ENCODE measurements at regions not wholly inside any gene's neighbourhood (a gene's known extent, or its start where the extent isn't known, plus 50 kb on each side); places are given as distances from the start of the nearest gene placed in this dataset.

- Histone ChIP-seq H3K4me3 (no peak overlapping the region), H3K4me1 (replicated peaks in 1 of 2) (no peaks in the 10 kb centered on the region), H3K36me3 (replicated peaks in 1 of 2) (no peaks in the 10 kb centered on the region), H3K27me3 (no peaks in the 10 kb centered on the region), H3K27ac (peak overlapping the region in 1 of 5 donors; percentile 4), H3K9me3 (replicated peaks in 1 of 3) (no peaks in the 10 kb centered on the region)
- 26 to 45% (median 37%) methylated on average over 5 of the region's 5 CpGs for WGBS, 4 donors
- intact Hi-C loops (cut with DNase I), result no loop called here
- TF ChIP-seq POLR2A (IDR thresholded peaks at IDR 0.05), result no peak
- DNase-seq, result no peak
Measured at GRCh38 chr2:54394392-54394791, 61.7 kb upstream of the SPTBN1 start.

GRCh38 chr2:54396107-54396506 lies 60.0 kb upstream of the SPTBN1 start:
- Histone ChIP-seq H3K9me3 (replicated peaks in 1 of 3) (no peaks in the 10 kb centered on the region), H3K27me3 (no peaks in the 10 kb centered on the region), H3K27ac (no peak overlapping the region), H3K4me1 (replicated peaks in 1 of 2) (no peaks in the 10 kb centered on the region), H3K4me3 (no peak overlapping the region), H3K36me3 (replicated peaks in 1 of 2) (no peaks in the 10 kb centered on the region)
- intact Hi-C loops (cut with DNase I), result no loop called here
- 74 to 87% (median 78%) methylated on average over 7 of the region's 7 CpGs for WGBS, 4 donors
- TF ChIP-seq CTCF (IDR thresholded peaks at IDR 0.05) (no peak), POLR2A (IDR thresholded peaks at IDR 0.05) (no peak)
- no peak for DNase-seq

- H3K9me3 ChIP-seq (replicated peaks in 1 of 3), result no peaks in the 10 kb centered on the region
- H3K27ac ChIP-seq, result no peak overlapping the region
- TF ChIP-seq POLR2A (IDR thresholded peaks at IDR 0.05) (no peak), CTCF (IDR thresholded peaks at IDR 0.05) (no peak)
- no peaks in the 10 kb centered on the region for H3K36me3 ChIP-seq (replicated peaks in 1 of 2)
- DNase-seq, result no peak
- no peak overlapping the region for H3K4me3 ChIP-seq
- 94 to 97% (median 96%) methylated on average over 6 of the region's 6 CpGs for WGBS, 4 donors
- H3K4me1 ChIP-seq (replicated peaks in 1 of 2), result peaks cover 0 to 3% of the 10 kb centered on the region in 2 donors
- intact Hi-C loops (cut with DNase I), result no loop called here
- no peaks in the 10 kb centered on the region for H3K27me3 ChIP-seq
Measured at GRCh38 chr2:54396798-54397197, 59.3 kb upstream of the SPTBN1 start.

GRCh38 chr2:54397426-54397825 lies 58.7 kb upstream of the SPTBN1 start:
- intact Hi-C loops (cut with DNase I), result no loop called here
- no peak overlapping the region for H3K4me3 ChIP-seq
- no peak for DNase-seq
- H3K36me3 ChIP-seq (replicated peaks in 1 of 2), result no peaks in the 10 kb centered on the region
- H3K9me3 ChIP-seq (replicated peaks in 1 of 3), result no peaks in the 10 kb centered on the region
- peaks cover 0 to 9% of the 10 kb centered on the region in 2 donors for H3K4me1 ChIP-seq (replicated peaks in 1 of 2)
- H3K27me3 ChIP-seq, result no peaks in the 10 kb centered on the region
- WGBS, 4 donors, result 63 to 92% (median 69%) methylated on average over 2 of the region's 2 CpGs
- TF ChIP-seq POLR2A (IDR thresholded peaks at IDR 0.05) (no peak), CTCF (IDR thresholded peaks at IDR 0.05) (no peak)
- no peak overlapping the region for H3K27ac ChIP-seq

- no peak for DNase-seq
- intact Hi-C loops (cut with DNase I), result no loop called here
Measured at GRCh38 chr2:54401554-54401953, 54.6 kb upstream of the SPTBN1 start.

More at GRCh38 chr2:54401554-54401953, 54.6 kb upstream of the SPTBN1 start:
- Histone ChIP-seq H3K36me3 (replicated peaks in 1 of 2) (no peaks in the 10 kb centered on the region), H3K4me3 (no peak overlapping the region), H3K9me3 (replicated peaks in 1 of 3) (no peaks in the 10 kb centered on the region), H3K27me3 (no peaks in the 10 kb centered on the region), H3K27ac (peak overlapping the region in 2 of 5 donors; percentile 67 to 79), H3K4me1 (replicated peaks in 1 of 2) (peaks cover 0 to 15% of the 10 kb centered on the region in 2 donors)
- TF ChIP-seq POLR2A (IDR thresholded peaks at IDR 0.05) (no peak), CTCF (IDR thresholded peaks at IDR 0.05) (no peak)
